Mononuclear cell (primary cell): ENCODE measurements at regions not wholly inside any gene's neighbourhood (a gene's known extent, or its start where the extent isn't known, plus 50 kb on each side); places are given as distances from the start of the nearest gene placed in this dataset.

ENCODE experiments used
- H3K27me3 ChIP-seq: 2 replicates; pipeline ENCODE4 v1.6.0; 2011; ENCODE audit warnings: low read length, control low read depth; ENCODE audit not compliant: insufficient read depth
- H3K4me1 ChIP-seq: 2 replicates; pipeline ENCODE4 v1.5.1; 2011; ENCODE audit warnings: mild to moderate bottlenecking, low read length, control low read depth; ENCODE audit not compliant: insufficient read depth
- H3K4me3 ChIP-seq: 2 replicates; pipeline ENCODE4 v1.5.1; 2011; ENCODE audit warnings: mild to moderate bottlenecking, low read length, moderate library complexity
- H3K9me3 ChIP-seq: 2 replicates; pipeline ENCODE4 v1.5.1; 2011; ENCODE audit warnings: low read depth, mild to moderate bottlenecking, control low read depth, low read length

GRCh38 chr2:239772721-239773120 is 252.4 kb downstream of the NDUFA10 start:
- Histone ChIP-seq H3K27me3 (no peaks in the 10 kb centered on the region), H3K4me3 (no peak overlapping the region), H3K4me1 (no peaks in the 10 kb centered on the region), H3K9me3 (peaks cover 7% of the 10 kb centered on the region)

GRCh38 chr2:239770246-239770639 is 254.9 kb downstream of the NDUFA10 start:
- Histone ChIP-seq H3K27me3 (no peaks in the 10 kb centered on the region), H3K4me3 (no peak overlapping the region), H3K4me1 (no peaks in the 10 kb centered on the region), H3K9me3 (peaks cover 7% of the 10 kb centered on the region)

GRCh38 chr2:239769554-239770245 is 255.4 kb downstream of the NDUFA10 start:
- Histone ChIP-seq H3K4me3 (no peak overlapping the region), H3K4me1 (no peaks in the 10 kb centered on the region), H3K27me3 (no peaks in the 10 kb centered on the region), H3K9me3 (peaks cover 7% of the 10 kb centered on the region)

GRCh38 chr2:239768907-239769553 is 256.1 kb downstream of the NDUFA10 start:
- H3K4me3 ChIP-seq, result no peak overlapping the region
- no peaks in the 10 kb centered on the region for H3K27me3 ChIP-seq
- H3K9me3 ChIP-seq, result peaks cover 7% of the 10 kb centered on the region
- no peaks in the 10 kb centered on the region for H3K4me1 ChIP-seq

GRCh38 chr2:239768031-239768790 is 256.9 kb downstream of the NDUFA10 start:
- no peaks in the 10 kb centered on the region for H3K27me3 ChIP-seq
- no peak overlapping the region for H3K4me3 ChIP-seq
- peaks cover 7% of the 10 kb centered on the region for H3K9me3 ChIP-seq
- no peaks in the 10 kb centered on the region for H3K4me1 ChIP-seq

GRCh38 chr2:239767021-239767905 is 257.9 kb downstream of the NDUFA10 start:
- no peak overlapping the region for H3K4me3 ChIP-seq
- peaks cover 7% of the 10 kb centered on the region for H3K9me3 ChIP-seq
- no peaks in the 10 kb centered on the region for H3K27me3 ChIP-seq
- no peaks in the 10 kb centered on the region for H3K4me1 ChIP-seq

GRCh38 chr2:239765911-239766310 is 259.2 kb downstream of the NDUFA10 start:
- Histone ChIP-seq H3K4me3 (no peak overlapping the region), H3K27me3 (no peaks in the 10 kb centered on the region), H3K4me1 (no peaks in the 10 kb centered on the region), H3K9me3 (no peaks in the 10 kb centered on the region)

GRCh38 chr2:239765076-239765845 is 259.9 kb downstream of the NDUFA10 start:
- Histone ChIP-seq H3K4me3 (no peak overlapping the region), H3K9me3 (no peaks in the 10 kb centered on the region), H3K4me1 (no peaks in the 10 kb centered on the region), H3K27me3 (no peaks in the 10 kb centered on the region)

GRCh38 chr2:239763433-239764097 is 261.6 kb downstream of the NDUFA10 start:
- Histone ChIP-seq H3K4me3 (no peak overlapping the region), H3K4me1 (no peaks in the 10 kb centered on the region), H3K9me3 (no peaks in the 10 kb centered on the region), H3K27me3 (no peaks in the 10 kb centered on the region)

- Histone ChIP-seq H3K4me1 (no peaks in the 10 kb centered on the region), H3K4me3 (no peak overlapping the region), H3K9me3 (no peaks in the 10 kb centered on the region), H3K27me3 (no peaks in the 10 kb centered on the region)
These were observed 262.4 kb downstream of the NDUFA10 start for GRCh38 chr2:239762655-239763269.

GRCh38 chr2:239762106-239762505 is 263.0 kb downstream of the NDUFA10 start:
- Histone ChIP-seq H3K4me1 (no peaks in the 10 kb centered on the region), H3K4me3 (no peak overlapping the region), H3K27me3 (no peaks in the 10 kb centered on the region), H3K9me3 (no peaks in the 10 kb centered on the region)

GRCh38 chr2:239760596-239760995 is 264.5 kb downstream of the NDUFA10 start:
- H3K4me3 ChIP-seq, result no peak overlapping the region
- no peaks in the 10 kb centered on the region for H3K4me1 ChIP-seq
- no peaks in the 10 kb centered on the region for H3K27me3 ChIP-seq
- no peaks in the 10 kb centered on the region for H3K9me3 ChIP-seq

- Histone ChIP-seq H3K4me3 (no peak overlapping the region), H3K4me1 (no peaks in the 10 kb centered on the region), H3K27me3 (no peaks in the 10 kb centered on the region), H3K9me3 (no peaks in the 10 kb centered on the region)
These were observed 266.8 kb downstream of the NDUFA10 start for GRCh38 chr2:239758279-239758877.
